Kidney epithelial cell (primary cell): ENCODE measurements at regions not wholly inside any gene's neighbourhood (a gene's known extent, or its start where the extent isn't known, plus 50 kb on each side); places are given as distances from the start of the nearest gene placed in this dataset.
A peak's percentile ranks its signal among the peaks of the same experiment; 100 is the strongest.

Experiments
- DNase-seq: peaks from one replicate; pipeline ENCODE4 v3.0.0-alpha.2; 2010; ENCODE audit warnings: low read depth
- H3K27me3 ChIP-seq: 2 replicates; pipeline ENCODE4 v1.6.0; 2011; ENCODE audit warnings: low read length; ENCODE audit not compliant: control insufficient read depth, insufficient read depth
- H3K36me3 ChIP-seq: 2 replicates; pipeline ENCODE4 v1.5.1; 2011; ENCODE audit warnings: low read length; ENCODE audit not compliant: control insufficient read depth, insufficient read depth
- H3K4me3 ChIP-seq: 2 replicates; pipeline ENCODE4 v1.5.1; 2011; ENCODE audit warnings: low read depth, mild to moderate bottlenecking, control low read depth, low read length
- TF ChIP-seq, protein P1 (sequence below): IDR thresholded peaks from 2 replicates; pipeline ENCODE4 v1.5.1; 2011; ENCODE audit warnings: mild to moderate bottlenecking, moderate library complexity, low read length, control low read depth, inconsistent platforms; ENCODE audit not compliant: insufficient read depth, poor library complexity, severe bottlenecking

DNA sequence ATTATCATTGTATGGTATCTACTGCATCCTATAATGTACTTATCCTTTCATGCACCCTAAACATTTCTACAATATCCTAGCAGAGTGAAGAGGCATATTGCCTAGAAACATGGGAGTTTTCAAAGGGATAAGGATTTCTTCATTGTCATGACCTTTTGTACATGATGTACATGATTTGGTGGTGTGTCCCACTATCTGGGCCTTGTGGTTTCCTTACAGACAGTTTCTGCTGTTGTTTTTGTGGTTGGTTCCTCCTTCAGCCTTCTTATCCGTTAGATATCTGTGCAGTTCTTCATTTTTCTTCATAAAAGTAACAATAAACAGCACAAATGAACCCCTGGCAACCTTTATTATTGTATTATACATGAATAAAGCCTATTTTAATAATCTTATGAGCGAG, 70.4 kb upstream of the BACH1 start:
- TF ChIP-seq, protein P1, sequence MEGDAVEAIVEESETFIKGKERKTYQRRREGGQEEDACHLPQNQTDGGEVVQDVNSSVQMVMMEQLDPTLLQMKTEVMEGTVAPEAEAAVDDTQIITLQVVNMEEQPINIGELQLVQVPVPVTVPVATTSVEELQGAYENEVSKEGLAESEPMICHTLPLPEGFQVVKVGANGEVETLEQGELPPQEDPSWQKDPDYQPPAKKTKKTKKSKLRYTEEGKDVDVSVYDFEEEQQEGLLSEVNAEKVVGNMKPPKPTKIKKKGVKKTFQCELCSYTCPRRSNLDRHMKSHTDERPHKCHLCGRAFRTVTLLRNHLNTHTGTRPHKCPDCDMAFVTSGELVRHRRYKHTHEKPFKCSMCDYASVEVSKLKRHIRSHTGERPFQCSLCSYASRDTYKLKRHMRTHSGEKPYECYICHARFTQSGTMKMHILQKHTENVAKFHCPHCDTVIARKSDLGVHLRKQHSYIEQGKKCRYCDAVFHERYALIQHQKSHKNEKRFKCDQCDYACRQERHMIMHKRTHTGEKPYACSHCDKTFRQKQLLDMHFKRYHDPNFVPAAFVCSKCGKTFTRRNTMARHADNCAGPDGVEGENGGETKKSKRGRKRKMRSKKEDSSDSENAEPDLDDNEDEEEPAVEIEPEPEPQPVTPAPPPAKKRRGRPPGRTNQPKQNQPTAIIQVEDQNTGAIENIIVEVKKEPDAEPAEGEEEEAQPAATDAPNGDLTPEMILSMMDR: no peak
- no peak overlapping the region for H3K4me3 ChIP-seq
- no peaks in the 10 kb centered on the region for H3K27me3 ChIP-seq
- no peaks in the 10 kb centered on the region for H3K36me3 ChIP-seq
- no peak for DNase-seq

DNA sequence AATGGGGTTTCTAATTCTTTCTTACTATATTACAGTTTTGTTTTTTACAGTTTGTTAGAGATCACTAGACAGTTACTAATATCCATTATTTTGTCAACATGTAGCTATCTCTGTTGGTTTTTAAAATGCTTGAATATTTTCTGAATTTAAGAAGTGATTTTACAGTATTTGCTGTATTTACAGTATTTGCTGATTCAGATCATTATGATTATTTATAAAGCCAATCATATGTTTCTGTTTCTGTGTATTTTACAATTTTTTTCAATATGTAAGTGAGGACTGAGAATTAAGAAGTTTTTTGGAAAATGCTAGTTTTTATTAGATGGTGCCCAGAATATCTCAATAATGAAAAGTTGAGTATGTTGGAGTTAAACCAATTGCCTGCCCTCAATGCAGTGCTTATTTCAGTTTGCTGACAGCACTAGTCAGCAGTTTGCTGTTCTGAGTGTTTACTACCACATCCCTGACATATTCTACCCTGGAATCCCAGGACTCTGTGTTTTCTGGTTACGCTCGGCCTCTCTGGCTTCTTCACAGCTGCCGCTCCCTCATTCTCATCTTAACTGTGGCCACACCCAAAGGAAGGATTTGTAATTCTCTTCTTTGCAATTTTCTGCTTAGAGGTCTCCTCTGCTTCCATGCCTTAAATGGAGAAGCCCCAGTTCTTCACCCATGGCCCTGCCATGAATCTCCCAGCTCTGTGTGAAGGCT, 68.0 kb upstream of the BACH1 start:
- no peaks in the 10 kb centered on the region for H3K27me3 ChIP-seq
- no peak overlapping the region for H3K4me3 ChIP-seq
- TF ChIP-seq, protein P1: no peak
- H3K36me3 ChIP-seq: no peaks in the 10 kb centered on the region
- no peak for DNase-seq

DNA sequence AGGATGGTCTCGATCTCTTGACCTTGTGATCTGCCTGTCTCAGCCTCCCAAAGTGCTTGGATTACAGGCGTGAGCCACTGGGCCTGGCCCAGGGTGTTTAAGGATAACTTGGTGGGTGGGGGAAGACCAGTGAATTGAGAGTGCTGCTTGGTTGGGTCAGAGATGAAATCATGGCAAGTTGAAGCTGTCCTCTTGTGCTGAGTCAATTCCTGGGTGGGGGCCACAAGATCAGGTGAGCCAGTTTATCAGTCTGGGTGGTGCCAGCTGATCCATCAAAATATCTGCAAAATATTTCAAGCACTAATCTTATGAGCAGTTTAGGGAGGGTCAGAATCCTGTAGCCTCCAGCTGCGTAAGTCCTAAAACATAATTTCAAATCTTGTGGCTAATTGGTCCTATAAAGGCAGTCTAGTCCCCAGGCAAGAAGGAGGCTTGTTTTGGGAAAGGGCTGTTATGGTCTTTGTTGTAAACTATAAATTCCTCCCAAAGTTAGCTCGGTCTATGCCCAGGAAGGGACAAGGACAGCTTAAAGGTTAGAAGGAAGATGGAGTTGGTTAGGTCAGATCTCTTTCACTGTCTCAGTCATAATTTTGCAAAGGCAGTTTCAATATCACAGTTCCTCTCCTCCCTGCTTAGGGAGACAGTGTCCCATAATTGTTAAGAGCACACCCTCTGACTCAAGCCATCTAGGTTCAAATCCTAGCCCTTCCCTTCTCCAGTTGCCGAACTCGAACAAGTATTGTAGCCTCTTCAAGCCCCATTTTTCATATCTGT, 66.8 kb upstream of the BACH1 start:
- no peaks in the 10 kb centered on the region for H3K27me3 ChIP-seq
- no peak overlapping the region for H3K4me3 ChIP-seq
- TF ChIP-seq, protein P1: no peak
- DNase-seq: no peak
- H3K36me3 ChIP-seq: no peaks in the 10 kb centered on the region

DNA sequence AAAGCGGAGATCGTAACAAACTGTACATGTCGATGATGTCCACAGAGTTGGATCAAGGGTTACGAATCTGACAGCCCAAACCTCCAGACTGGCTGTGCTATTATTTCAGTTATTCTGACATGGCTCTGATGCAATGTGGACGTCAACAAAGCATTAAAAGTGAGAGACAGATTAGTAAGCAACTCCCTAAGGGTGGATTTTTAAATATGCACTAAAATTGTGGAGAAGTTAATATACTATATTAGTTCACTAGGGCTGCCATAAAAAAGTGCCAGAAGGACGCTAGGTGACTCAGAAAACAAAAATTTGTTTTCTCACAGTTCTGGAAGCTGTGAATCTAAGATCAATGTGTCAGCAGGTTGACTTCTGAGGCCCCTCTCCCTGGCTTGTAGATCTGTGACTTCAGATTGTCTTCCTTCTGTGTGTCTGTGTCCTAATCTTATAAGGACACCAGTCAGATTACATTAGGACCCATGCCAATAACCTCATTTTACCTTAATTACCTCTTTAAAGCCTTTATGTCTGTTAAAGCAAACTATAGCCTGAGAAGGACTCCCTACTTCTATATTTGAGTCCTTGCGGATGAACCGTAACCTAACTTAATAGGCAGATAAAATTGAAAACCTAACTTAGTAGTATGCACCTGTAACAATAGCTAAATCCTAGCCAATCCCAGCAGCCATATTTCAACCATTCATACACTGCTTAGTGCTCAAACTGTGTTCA, 66.0 kb upstream of the BACH1 start:
- H3K27me3 ChIP-seq: no peaks in the 10 kb centered on the region
- peak; percentile 38 for DNase-seq
- TF ChIP-seq, protein P1: no peak
- no peak overlapping the region for H3K4me3 ChIP-seq
- no peaks in the 10 kb centered on the region for H3K36me3 ChIP-seq

DNA sequence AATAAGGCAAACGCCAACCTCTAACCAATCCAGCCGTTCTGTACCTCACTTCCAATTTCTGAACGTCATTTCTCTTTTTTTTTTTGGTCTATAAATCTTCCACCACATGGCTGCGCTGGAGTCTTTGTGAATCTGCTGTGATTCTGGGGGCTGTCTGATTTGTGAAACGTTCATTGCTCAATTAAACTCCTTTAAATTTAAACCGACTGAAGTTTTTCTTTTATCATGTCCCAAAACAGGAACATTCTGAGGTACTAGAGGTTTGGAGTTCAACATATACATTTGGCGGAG, 65.5 kb upstream of the BACH1 start:
- no peak for DNase-seq
- H3K27me3 ChIP-seq: no peaks in the 10 kb centered on the region
- no peak overlapping the region for H3K4me3 ChIP-seq
- TF ChIP-seq, protein P1: no peak
- no peaks in the 10 kb centered on the region for H3K36me3 ChIP-seq
